ENCODE measurements at regions not wholly inside any gene's neighbourhood (a gene's known extent, or its start where the extent isn't known, plus 50 kb on each side); places are given as distances from the start of the nearest gene placed in this dataset.

GRCh38 chr18:55123361-55123760, 164.1 kb upstream of the CCDC68 start:
- no peaks in the 10 kb centered on the region for H3K27me3 ChIP-seq (replicated peaks in 1 of 2; ENCODE audit: control insufficient read depth in 2 of 2, extremely low read depth in 1 of 2, insufficient read depth in 2 of 2, low read length in 1 of 2)
- POLR2A ChIA-PET: no interaction called here
- ATAC-seq (replicated peaks in 1 of 4) (no peak), DNase-seq (no peak)
- H3K27me3 Mint-ChIP-seq: no peaks in the 10 kb centered on the region
- H3K27ac Mint-ChIP-seq: no peak overlapping the region
- no peaks in the 10 kb centered on the region for H3K36me3 Mint-ChIP-seq
- H3K36me3 ChIP-seq (ENCODE audit: control insufficient read depth in 2 of 2, extremely low read depth in 1 of 2, insufficient read depth in 1 of 2, low read length in 1 of 2): no peaks in the 10 kb centered on the region
- no peaks in the 10 kb centered on the region for H3K9me3 ChIP-seq
- peaks cover 3 to 6% (median 6%) of the 10 kb centered on the region in 3 donors for H3K9me3 Mint-ChIP-seq
- H3K4me3 Mint-ChIP-seq: no peak overlapping the region
- H3K27ac ChIP-seq (ENCODE audit: low read length): no peak overlapping the region
- no peaks in the 10 kb centered on the region for H3K4me1 Mint-ChIP-seq
- CTCF ChIA-PET: no interaction called here
- H3K4me1 ChIP-seq (ENCODE audit: control insufficient read depth in 1 of 2, extremely low read depth in 1 of 2, insufficient read depth in 2 of 2, low read length in 2 of 2): no peaks in the 10 kb centered on the region
- H3K4me3 ChIP-seq (ENCODE audit: control insufficient read depth in 1 of 2, extremely low read depth in 1 of 2, low read length in 1 of 2): no peak overlapping the region

GRCh38 chr18:55121397-55122170, 162.3 kb upstream of the CCDC68 start:
- Histone ChIP-seq H3K36me3 (ENCODE audit: control insufficient read depth in 2 of 2, extremely low read depth in 1 of 2, insufficient read depth in 1 of 2, low read length in 1 of 2) (no peaks in the 10 kb centered on the region), H3K9me3 (no peaks in the 10 kb centered on the region), H3K4me3 (ENCODE audit: control insufficient read depth in 1 of 2, extremely low read depth in 1 of 2, low read length in 1 of 2) (no peak overlapping the region), H3K4me1 (ENCODE audit: control insufficient read depth in 1 of 2, extremely low read depth in 1 of 2, insufficient read depth in 2 of 2, low read length in 2 of 2) (no peaks in the 10 kb centered on the region), H3K27ac (ENCODE audit: low read length) (no peak overlapping the region), H3K27me3 (replicated peaks in 1 of 2; ENCODE audit: control insufficient read depth in 2 of 2, extremely low read depth in 1 of 2, insufficient read depth in 2 of 2, low read length in 1 of 2) (no peaks in the 10 kb centered on the region)
- no CpG with 5 or more reads among the region's 10 CpGs for WGBS (ENCODE audit: insufficient coverage)
- ChIA-PET POLR2A (no interaction called here), CTCF (no interaction called here)
- Mint-ChIP-seq H3K27ac (no peak overlapping the region), H3K9me3 (peaks cover 0 to 3% (median 0%) of the 10 kb centered on the region in 3 donors), H3K36me3 (no peaks in the 10 kb centered on the region), H3K4me1 (no peaks in the 10 kb centered on the region), H3K27me3 (no peaks in the 10 kb centered on the region), H3K4me3 (no peak overlapping the region)
- ATAC-seq (replicated peaks in 1 of 4): no peak
- DNase-seq: no peak

GRCh38 chr18:55120896-55121295, 161.6 kb upstream of the CCDC68 start:
- H3K27ac Mint-ChIP-seq: no peak overlapping the region
- peaks cover 0 to 2% (median 0%) of the 10 kb centered on the region in 3 donors for H3K9me3 Mint-ChIP-seq
- Histone ChIP-seq H3K4me3 (ENCODE audit: control insufficient read depth in 1 of 2, extremely low read depth in 1 of 2, low read length in 1 of 2) (no peak overlapping the region), H3K36me3 (ENCODE audit: control insufficient read depth in 2 of 2, extremely low read depth in 1 of 2, insufficient read depth in 1 of 2, low read length in 1 of 2) (no peaks in the 10 kb centered on the region), H3K27me3 (replicated peaks in 1 of 2; ENCODE audit: control insufficient read depth in 2 of 2, extremely low read depth in 1 of 2, insufficient read depth in 2 of 2, low read length in 1 of 2) (no peaks in the 10 kb centered on the region), H3K4me1 (ENCODE audit: control insufficient read depth in 1 of 2, extremely low read depth in 1 of 2, insufficient read depth in 2 of 2, low read length in 2 of 2) (no peaks in the 10 kb centered on the region), H3K9me3 (no peaks in the 10 kb centered on the region), H3K27ac (ENCODE audit: low read length) (no peak overlapping the region)
- no peaks in the 10 kb centered on the region for H3K36me3 Mint-ChIP-seq
- ChIA-PET CTCF (no interaction called here), POLR2A (no interaction called here)
- H3K4me3 Mint-ChIP-seq: no peak overlapping the region
- no peaks in the 10 kb centered on the region for H3K27me3 Mint-ChIP-seq
- ATAC-seq (replicated peaks in 1 of 4) (no peak), DNase-seq (no peak)
- H3K4me1 Mint-ChIP-seq: no peaks in the 10 kb centered on the region

GRCh38 chr18:55119434-55119833, 160.2 kb upstream of the CCDC68 start:
- no peak for ATAC-seq (replicated peaks in 1 of 4)
- no peaks in the 10 kb centered on the region for H3K36me3 ChIP-seq (ENCODE audit: control insufficient read depth in 2 of 2, extremely low read depth in 1 of 2, insufficient read depth in 1 of 2, low read length in 1 of 2)
- H3K27ac Mint-ChIP-seq: no peak overlapping the region
- no peaks in the 10 kb centered on the region for H3K27me3 Mint-ChIP-seq
- POLR2A ChIA-PET: no interaction called here
- no peak overlapping the region for H3K4me3 Mint-ChIP-seq
- DNase-seq: no peak
- no peaks in the 10 kb centered on the region for H3K27me3 ChIP-seq (replicated peaks in 1 of 2; ENCODE audit: control insufficient read depth in 2 of 2, extremely low read depth in 1 of 2, insufficient read depth in 2 of 2, low read length in 1 of 2)
- H3K36me3 Mint-ChIP-seq: no peaks in the 10 kb centered on the region
- no peaks in the 10 kb centered on the region for H3K9me3 ChIP-seq
- WGBS (ENCODE audit: insufficient coverage): 20% methylated on average over 2 of the region's 6 CpGs
- CTCF ChIA-PET: interaction anchor here in 1 of 2 donors (0.5 kb wide), 1 partner anchor 1356 kb away, joined by 4 read pairs; no protein-coding TSS in a partner anchor
- no peaks in the 10 kb centered on the region for H3K9me3 Mint-ChIP-seq
- no peaks in the 10 kb centered on the region for H3K4me1 Mint-ChIP-seq
- H3K4me1 ChIP-seq (ENCODE audit: control insufficient read depth in 1 of 2, extremely low read depth in 1 of 2, insufficient read depth in 2 of 2, low read length in 2 of 2): no peaks in the 10 kb centered on the region
- no peak overlapping the region for H3K27ac ChIP-seq (ENCODE audit: low read length)
- no peak overlapping the region for H3K4me3 ChIP-seq (ENCODE audit: control insufficient read depth in 1 of 2, extremely low read depth in 1 of 2, low read length in 1 of 2)

GRCh38 chr18:55119016-55119415, 159.8 kb upstream of the CCDC68 start:
- no peak for ATAC-seq (replicated peaks in 1 of 4)
- no peaks in the 10 kb centered on the region for H3K4me1 Mint-ChIP-seq

GRCh38 chr18:55116863-55117262, 157.6 kb upstream of the CCDC68 start:
- POLR2A ChIA-PET: no interaction called here
- no CpG with 5 or more reads among the region's 3 CpGs for WGBS (ENCODE audit: insufficient coverage)

More at GRCh38 chr18:55119016-55119415, 159.8 kb upstream of the CCDC68 start:
- H3K4me3 Mint-ChIP-seq: no peak overlapping the region
- no peaks in the 10 kb centered on the region for H3K9me3 Mint-ChIP-seq
- H3K27me3 Mint-ChIP-seq: no peaks in the 10 kb centered on the region
- Histone ChIP-seq H3K4me3 (ENCODE audit: control insufficient read depth in 1 of 2, extremely low read depth in 1 of 2, low read length in 1 of 2) (no peak overlapping the region), H3K9me3 (no peaks in the 10 kb centered on the region), H3K27ac (ENCODE audit: low read length) (no peak overlapping the region), H3K27me3 (replicated peaks in 1 of 2; ENCODE audit: control insufficient read depth in 2 of 2, extremely low read depth in 1 of 2, insufficient read depth in 2 of 2, low read length in 1 of 2) (no peaks in the 10 kb centered on the region), H3K4me1 (ENCODE audit: control insufficient read depth in 1 of 2, extremely low read depth in 1 of 2, insufficient read depth in 2 of 2, low read length in 2 of 2) (no peaks in the 10 kb centered on the region), H3K36me3 (ENCODE audit: control insufficient read depth in 2 of 2, extremely low read depth in 1 of 2, insufficient read depth in 1 of 2, low read length in 1 of 2) (no peaks in the 10 kb centered on the region)
- DNase-seq: no peak
- ChIA-PET CTCF (interaction anchor here in 1 of 2 donors (0.5 kb wide), 1 partner anchor 306 kb away, joined by 4 read pairs; no protein-coding TSS in a partner anchor), POLR2A (no interaction called here)
- no peaks in the 10 kb centered on the region for H3K36me3 Mint-ChIP-seq
- H3K27ac Mint-ChIP-seq: no peak overlapping the region

GRCh38 chr18:55115606-55116005, 156.3 kb upstream of the CCDC68 start:
- H3K27me3 Mint-ChIP-seq: peaks cover 0 to 5% of the 10 kb centered on the region in 2 donors
- CTCF ChIA-PET: no interaction called here
- WGBS (ENCODE audit: insufficient coverage): 33% methylated on average over 1 of the region's 2 CpGs
- ATAC-seq (replicated peaks in 1 of 4) (no peak), DNase-seq (no peak)
- no peaks in the 10 kb centered on the region for H3K9me3 Mint-ChIP-seq
- H3K27ac Mint-ChIP-seq: no peak overlapping the region
- no peak overlapping the region for H3K27ac ChIP-seq (ENCODE audit: low read length)
- no peaks in the 10 kb centered on the region for H3K9me3 ChIP-seq
- H3K36me3 ChIP-seq (ENCODE audit: control insufficient read depth in 2 of 2, extremely low read depth in 1 of 2, insufficient read depth in 1 of 2, low read length in 1 of 2): no peaks in the 10 kb centered on the region
- no peak overlapping the region for H3K4me3 ChIP-seq (ENCODE audit: control insufficient read depth in 1 of 2, extremely low read depth in 1 of 2, low read length in 1 of 2)
- POLR2A ChIA-PET: no interaction called here
- H3K27me3 ChIP-seq (replicated peaks in 1 of 2; ENCODE audit: control insufficient read depth in 2 of 2, extremely low read depth in 1 of 2, insufficient read depth in 2 of 2, low read length in 1 of 2): no peaks in the 10 kb centered on the region
- no peaks in the 10 kb centered on the region for H3K4me1 ChIP-seq (ENCODE audit: control insufficient read depth in 1 of 2, extremely low read depth in 1 of 2, insufficient read depth in 2 of 2, low read length in 2 of 2)
- H3K4me1 Mint-ChIP-seq: no peaks in the 10 kb centered on the region
- no peak overlapping the region for H3K4me3 Mint-ChIP-seq
- no peaks in the 10 kb centered on the region for H3K36me3 Mint-ChIP-seq

More at GRCh38 chr18:55116863-55117262, 157.6 kb upstream of the CCDC68 start:
- Histone ChIP-seq H3K27ac (ENCODE audit: low read length) (no peak overlapping the region), H3K4me1 (ENCODE audit: control insufficient read depth in 1 of 2, extremely low read depth in 1 of 2, insufficient read depth in 2 of 2, low read length in 2 of 2) (no peaks in the 10 kb centered on the region), H3K4me3 (ENCODE audit: control insufficient read depth in 1 of 2, extremely low read depth in 1 of 2, low read length in 1 of 2) (no peak overlapping the region), H3K36me3 (ENCODE audit: control insufficient read depth in 2 of 2, extremely low read depth in 1 of 2, insufficient read depth in 1 of 2, low read length in 1 of 2) (no peaks in the 10 kb centered on the region), H3K27me3 (replicated peaks in 1 of 2; ENCODE audit: control insufficient read depth in 2 of 2, extremely low read depth in 1 of 2, insufficient read depth in 2 of 2, low read length in 1 of 2) (no peaks in the 10 kb centered on the region), H3K9me3 (no peaks in the 10 kb centered on the region)
- Mint-ChIP-seq H3K4me3 (no peak overlapping the region), H3K27me3 (no peaks in the 10 kb centered on the region), H3K4me1 (no peaks in the 10 kb centered on the region), H3K9me3 (no peaks in the 10 kb centered on the region), H3K27ac (no peak overlapping the region), H3K36me3 (no peaks in the 10 kb centered on the region)
- CTCF ChIA-PET: no interaction called here
- ATAC-seq (replicated peaks in 1 of 4) (no peak), DNase-seq (no peak)

Data from T-cell (primary cell).